WTC11 (cell line): ENCODE measurements at regions not wholly inside any gene's neighbourhood (a gene's known extent, or its start where the extent isn't known, plus 50 kb on each side); places are given as distances from the start of the nearest gene placed in this dataset.

Source experiments
- ATAC-seq: fragments of 200-7000 bp; cut with Tn5 transposase; 2 replicates; pipeline ENCODE4 v1.10.0; 2021; ENCODE audit warnings: mild to moderate bottlenecking, moderate library complexity
- CTCF ChIA-PET: fragments of 300-600 bp; sonication (Branson Sonifier 250); formaldehyde crosslinking; loops from one replicate; lab custom pipeline; 2021; ENCODE audit warnings: antibody characterized with exemption; lab: Charles Lee
- POLR2A ChIA-PET: fragments of 350-600 bp; sonication (Branson Sonifier 250); formaldehyde crosslinking; loops from one replicate; lab custom pipeline; 2021; ENCODE audit warnings: antibody characterized with exemption; lab: Charles Lee
- DNase-seq: peaks from one replicate; pipeline ENCODE4 v3.0.0; 2021; ENCODE audit warnings: low spot score
- H3K27ac Mint-ChIP-seq: 2 replicates; pipeline ENCODE4 v1.8.0; 2021; ENCODE audit warnings: mixed read lengths
- H3K27me3 Mint-ChIP-seq: 2 replicates; pipeline ENCODE4 v1.8.0; 2021; ENCODE audit warnings: low read depth, mild to moderate bottlenecking, moderate library complexity, mixed read lengths
- H3K36me3 Mint-ChIP-seq: 2 replicates; pipeline ENCODE4 v1.8.0; 2021; ENCODE audit warnings: mixed read lengths
- H3K4me1 Mint-ChIP-seq: 2 replicates; pipeline ENCODE4 v1.8.0; 2022; ENCODE audit warnings: mixed read lengths
- H3K4me3 Mint-ChIP-seq: 2 replicates; pipeline ENCODE4 v1.8.0; 2021; ENCODE audit warnings: mild to moderate bottlenecking, moderate library complexity, mixed read lengths
- H3K9me3 Mint-ChIP-seq: 2 replicates; pipeline ENCODE4 v1.8.0; 2021; ENCODE audit warnings: mixed read lengths
- EMX1 ChIP-seq: fragments of 250-450 bp; sonication (Bioruptor Pico); IDR thresholded peaks from 2 replicates; pipeline ENCODE4 v1.8.0; 2021; ENCODE audit warnings: mild to moderate bottlenecking
- FOXJ3 ChIP-seq: sonication (generic); formaldehyde crosslinking; IDR thresholded peaks from 2 replicates; pipeline ENCODE4 v1.9.0; 2021; ENCODE audit warnings: missing genetic modification reagents, mild to moderate bottlenecking, borderline replicate concordance
- GABPB1 ChIP-seq: sonication (generic); formaldehyde crosslinking; IDR thresholded peaks from 2 replicates; pipeline ENCODE4 v1.8.1; 2023; ENCODE audit warnings: mild to moderate bottlenecking, missing genetic modification reagents
- GRHL2 ChIP-seq: fragments of 250-450 bp; sonication (Bioruptor Pico); IDR thresholded peaks from 2 replicates; pipeline ENCODE4 v1.8.0; 2022; ENCODE audit warnings: mild to moderate bottlenecking, moderate library complexity; ENCODE audit not compliant: insufficient replicate concordance, severe bottlenecking
- MYBL2 ChIP-seq: sonication (generic); formaldehyde crosslinking; IDR thresholded peaks from 2 replicates; pipeline ENCODE4 v1.8.1; 2023; ENCODE audit warnings: mild to moderate bottlenecking, moderate library complexity, missing genetic modification reagents
- SMAD4 ChIP-seq: sonication (generic); formaldehyde crosslinking; IDR thresholded peaks from 2 replicates; pipeline ENCODE4 v1.8.0; 2022; ENCODE audit warnings: mild to moderate bottlenecking, missing genetic modification reagents
- SOX15 ChIP-seq: fragments of 250-450 bp; sonication (Bioruptor Pico); IDR thresholded peaks from 2 replicates; pipeline ENCODE4 v1.9.0; 2021; ENCODE audit warnings: mild to moderate bottlenecking
- SP1 ChIP-seq: sonication (generic); formaldehyde crosslinking; conservative IDR thresholded peaks from 2 replicates; pipeline ENCODE4 v1.8.1; 2022; ENCODE audit warnings: missing genetic modification reagents
- TCF7 ChIP-seq: sonication (generic); formaldehyde crosslinking; IDR thresholded peaks from 2 replicates; pipeline ENCODE4 v1.8.0; 2022; ENCODE audit warnings: mild to moderate bottlenecking, low read depth, missing genetic modification reagents, moderate library complexity
- ZBTB21 ChIP-seq: sonication (generic); formaldehyde crosslinking; IDR thresholded peaks from 2 replicates; pipeline ENCODE4 v1.8.1; 2023; ENCODE audit warnings: mild to moderate bottlenecking, missing genetic modification reagents, borderline replicate concordance
- ZNF396 ChIP-seq: fragments of 250-450 bp; sonication (Bioruptor Pico); IDR thresholded peaks from 2 replicates; pipeline ENCODE4 v1.8.0; 2021; ENCODE audit warnings: mild to moderate bottlenecking, moderate library complexity, borderline replicate concordance
- TF ChIP-seq, protein P1 (sequence below): sonication (generic); formaldehyde crosslinking; IDR thresholded peaks from 2 replicates; pipeline ENCODE4 v1.8.1; 2022; ENCODE audit warnings: mild to moderate bottlenecking, missing genetic modification reagents, moderate library complexity, borderline replicate concordance
- TF ChIP-seq, protein P2 (sequence below): sonication (generic); formaldehyde crosslinking; conservative IDR thresholded peaks from 2 replicates; pipeline ENCODE4 v1.8.1; 2022; ENCODE audit warnings: mild to moderate bottlenecking, missing genetic modification reagents
- TF ChIP-seq, protein P3 (sequence below): sonication (generic); formaldehyde crosslinking; IDR thresholded peaks from 2 replicates; pipeline ENCODE4 v1.8.1; 2023; ENCODE audit warnings: mild to moderate bottlenecking, missing genetic modification reagents
- TF ChIP-seq, protein P4 (sequence below): sonication (generic); formaldehyde crosslinking; conservative IDR thresholded peaks from 2 replicates; pipeline ENCODE4 v1.8.1; 2023; ENCODE audit warnings: mild to moderate bottlenecking, low read depth, missing genetic modification reagents, moderate library complexity
- TF ChIP-seq, protein P5 (sequence below): fragments of 250-450 bp; sonication (Bioruptor Pico); IDR thresholded peaks from 2 replicates; pipeline ENCODE4 v1.8.0; 2021; ENCODE audit warnings: mild to moderate bottlenecking
- TF ChIP-seq, protein P6 (sequence below): fragments of 250-450 bp; sonication (Bioruptor Pico); IDR thresholded peaks from 2 replicates; pipeline ENCODE4 v1.9.0; 2021; ENCODE audit warnings: mild to moderate bottlenecking, borderline replicate concordance
- TF ChIP-seq, protein P7 (sequence below): sonication (generic); formaldehyde crosslinking; IDR thresholded peaks from 2 replicates; pipeline ENCODE4 v1.8.1; 2023; ENCODE audit warnings: mild to moderate bottlenecking, moderate library complexity, missing genetic modification reagents

DNA sequence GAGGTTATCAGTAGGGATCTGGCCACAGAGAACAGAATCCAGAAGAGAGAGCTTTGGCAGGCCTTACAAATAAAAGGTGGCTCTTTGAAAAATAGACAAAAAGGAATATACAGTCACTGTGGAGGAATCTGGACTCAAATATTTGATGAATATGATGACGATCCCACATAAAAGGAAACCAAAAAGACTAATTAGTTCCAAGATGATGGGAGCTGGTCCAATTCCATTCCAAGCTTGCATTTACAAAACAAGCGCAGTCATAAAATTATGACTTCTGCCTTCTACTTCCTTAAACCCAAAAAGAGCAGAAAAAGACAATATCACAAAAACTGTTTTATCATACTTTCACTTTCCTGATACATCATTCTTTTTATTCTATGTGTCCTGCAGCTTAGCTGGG, 285.8 kb downstream of the DIPK2A start:
- no peak overlapping the region for H3K27ac Mint-ChIP-seq
- CTCF ChIA-PET: interaction anchor here (0.5 kb wide), 1 partner anchor 10 kb away, joined by 3 read pairs; no protein-coding TSS in a partner anchor
- no peak overlapping the region for H3K4me3 Mint-ChIP-seq
- peaks cover 3% of the 10 kb centered on the region for H3K4me1 Mint-ChIP-seq
- ATAC-seq: no peak
- no peaks in the 10 kb centered on the region for H3K9me3 Mint-ChIP-seq
- DNase-seq: no peak
- POLR2A ChIA-PET: no interaction called here
- no peaks in the 10 kb centered on the region for H3K36me3 Mint-ChIP-seq
- H3K27me3 Mint-ChIP-seq: no peaks in the 10 kb centered on the region
- TF ChIP-seq, protein P1, sequence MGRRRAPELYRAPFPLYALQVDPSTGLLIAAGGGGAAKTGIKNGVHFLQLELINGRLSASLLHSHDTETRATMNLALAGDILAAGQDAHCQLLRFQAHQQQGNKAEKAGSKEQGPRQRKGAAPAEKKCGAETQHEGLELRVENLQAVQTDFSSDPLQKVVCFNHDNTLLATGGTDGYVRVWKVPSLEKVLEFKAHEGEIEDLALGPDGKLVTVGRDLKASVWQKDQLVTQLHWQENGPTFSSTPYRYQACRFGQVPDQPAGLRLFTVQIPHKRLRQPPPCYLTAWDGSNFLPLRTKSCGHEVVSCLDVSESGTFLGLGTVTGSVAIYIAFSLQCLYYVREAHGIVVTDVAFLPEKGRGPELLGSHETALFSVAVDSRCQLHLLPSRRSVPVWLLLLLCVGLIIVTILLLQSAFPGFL (CRISPR knock-in tag): no peak
- no peak for TF ChIP-seq ZBTB21 (CRISPR knock-in tag)
- TF ChIP-seq SP1 (CRISPR knock-in tag): no peak
- TF ChIP-seq, protein P2, sequence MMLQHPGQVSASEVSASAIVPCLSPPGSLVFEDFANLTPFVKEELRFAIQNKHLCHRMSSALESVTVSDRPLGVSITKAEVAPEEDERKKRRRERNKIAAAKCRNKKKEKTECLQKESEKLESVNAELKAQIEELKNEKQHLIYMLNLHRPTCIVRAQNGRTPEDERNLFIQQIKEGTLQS (CRISPR knock-in tag): no peak

DNA sequence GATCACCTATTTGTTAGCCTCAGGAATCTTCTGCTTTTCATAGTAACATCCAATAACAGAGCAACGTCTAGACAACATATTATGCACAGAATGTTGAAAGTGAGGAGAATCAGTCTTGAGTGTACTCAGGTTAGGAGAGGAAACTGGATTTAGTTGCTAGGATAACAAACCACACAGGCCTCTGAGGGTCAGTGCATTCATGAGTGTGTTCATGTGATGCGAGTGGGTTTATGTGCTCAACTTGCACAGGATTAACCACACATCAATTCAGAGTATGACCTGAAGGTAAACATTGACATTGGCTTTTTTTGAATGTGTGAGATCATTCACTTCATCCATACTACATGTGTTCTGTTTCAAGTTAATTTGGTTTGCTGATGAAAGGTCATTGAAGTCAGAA, 287.6 kb downstream of the DIPK2A start:
- Mint-ChIP-seq H3K9me3 (no peaks in the 10 kb centered on the region), H3K4me1 (peaks cover 3% of the 10 kb centered on the region), H3K27ac (no peak overlapping the region), H3K4me3 (no peak overlapping the region), H3K27me3 (no peaks in the 10 kb centered on the region), H3K36me3 (no peaks in the 10 kb centered on the region)
- ChIA-PET CTCF (no interaction called here), POLR2A (no interaction called here)
- DNase-seq (no peak), ATAC-seq (no peak)
- TF ChIP-seq, protein P3, sequence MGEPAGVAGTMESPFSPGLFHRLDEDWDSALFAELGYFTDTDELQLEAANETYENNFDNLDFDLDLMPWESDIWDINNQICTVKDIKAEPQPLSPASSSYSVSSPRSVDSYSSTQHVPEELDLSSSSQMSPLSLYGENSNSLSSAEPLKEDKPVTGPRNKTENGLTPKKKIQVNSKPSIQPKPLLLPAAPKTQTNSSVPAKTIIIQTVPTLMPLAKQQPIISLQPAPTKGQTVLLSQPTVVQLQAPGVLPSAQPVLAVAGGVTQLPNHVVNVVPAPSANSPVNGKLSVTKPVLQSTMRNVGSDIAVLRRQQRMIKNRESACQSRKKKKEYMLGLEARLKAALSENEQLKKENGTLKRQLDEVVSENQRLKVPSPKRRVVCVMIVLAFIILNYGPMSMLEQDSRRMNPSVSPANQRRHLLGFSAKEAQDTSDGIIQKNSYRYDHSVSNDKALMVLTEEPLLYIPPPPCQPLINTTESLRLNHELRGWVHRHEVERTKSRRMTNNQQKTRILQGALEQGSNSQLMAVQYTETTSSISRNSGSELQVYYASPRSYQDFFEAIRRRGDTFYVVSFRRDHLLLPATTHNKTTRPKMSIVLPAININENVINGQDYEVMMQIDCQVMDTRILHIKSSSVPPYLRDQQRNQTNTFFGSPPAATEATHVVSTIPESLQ (CRISPR knock-in tag): no peak
- TF ChIP-seq, protein P4, sequence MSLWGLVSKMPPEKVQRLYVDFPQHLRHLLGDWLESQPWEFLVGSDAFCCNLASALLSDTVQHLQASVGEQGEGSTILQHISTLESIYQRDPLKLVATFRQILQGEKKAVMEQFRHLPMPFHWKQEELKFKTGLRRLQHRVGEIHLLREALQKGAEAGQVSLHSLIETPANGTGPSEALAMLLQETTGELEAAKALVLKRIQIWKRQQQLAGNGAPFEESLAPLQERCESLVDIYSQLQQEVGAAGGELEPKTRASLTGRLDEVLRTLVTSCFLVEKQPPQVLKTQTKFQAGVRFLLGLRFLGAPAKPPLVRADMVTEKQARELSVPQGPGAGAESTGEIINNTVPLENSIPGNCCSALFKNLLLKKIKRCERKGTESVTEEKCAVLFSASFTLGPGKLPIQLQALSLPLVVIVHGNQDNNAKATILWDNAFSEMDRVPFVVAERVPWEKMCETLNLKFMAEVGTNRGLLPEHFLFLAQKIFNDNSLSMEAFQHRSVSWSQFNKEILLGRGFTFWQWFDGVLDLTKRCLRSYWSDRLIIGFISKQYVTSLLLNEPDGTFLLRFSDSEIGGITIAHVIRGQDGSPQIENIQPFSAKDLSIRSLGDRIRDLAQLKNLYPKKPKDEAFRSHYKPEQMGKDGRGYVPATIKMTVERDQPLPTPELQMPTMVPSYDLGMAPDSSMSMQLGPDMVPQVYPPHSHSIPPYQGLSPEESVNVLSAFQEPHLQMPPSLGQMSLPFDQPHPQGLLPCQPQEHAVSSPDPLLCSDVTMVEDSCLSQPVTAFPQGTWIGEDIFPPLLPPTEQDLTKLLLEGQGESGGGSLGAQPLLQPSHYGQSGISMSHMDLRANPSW (CRISPR knock-in tag): no peak
- TF ChIP-seq, protein P5, sequence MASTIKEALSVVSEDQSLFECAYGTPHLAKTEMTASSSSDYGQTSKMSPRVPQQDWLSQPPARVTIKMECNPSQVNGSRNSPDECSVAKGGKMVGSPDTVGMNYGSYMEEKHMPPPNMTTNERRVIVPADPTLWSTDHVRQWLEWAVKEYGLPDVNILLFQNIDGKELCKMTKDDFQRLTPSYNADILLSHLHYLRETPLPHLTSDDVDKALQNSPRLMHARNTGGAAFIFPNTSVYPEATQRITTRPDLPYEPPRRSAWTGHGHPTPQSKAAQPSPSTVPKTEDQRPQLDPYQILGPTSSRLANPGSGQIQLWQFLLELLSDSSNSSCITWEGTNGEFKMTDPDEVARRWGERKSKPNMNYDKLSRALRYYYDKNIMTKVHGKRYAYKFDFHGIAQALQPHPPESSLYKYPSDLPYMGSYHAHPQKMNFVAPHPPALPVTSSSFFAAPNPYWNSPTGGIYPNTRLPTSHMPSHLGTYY (CRISPR knock-in tag): no peak
- TF ChIP-seq, protein P6, sequence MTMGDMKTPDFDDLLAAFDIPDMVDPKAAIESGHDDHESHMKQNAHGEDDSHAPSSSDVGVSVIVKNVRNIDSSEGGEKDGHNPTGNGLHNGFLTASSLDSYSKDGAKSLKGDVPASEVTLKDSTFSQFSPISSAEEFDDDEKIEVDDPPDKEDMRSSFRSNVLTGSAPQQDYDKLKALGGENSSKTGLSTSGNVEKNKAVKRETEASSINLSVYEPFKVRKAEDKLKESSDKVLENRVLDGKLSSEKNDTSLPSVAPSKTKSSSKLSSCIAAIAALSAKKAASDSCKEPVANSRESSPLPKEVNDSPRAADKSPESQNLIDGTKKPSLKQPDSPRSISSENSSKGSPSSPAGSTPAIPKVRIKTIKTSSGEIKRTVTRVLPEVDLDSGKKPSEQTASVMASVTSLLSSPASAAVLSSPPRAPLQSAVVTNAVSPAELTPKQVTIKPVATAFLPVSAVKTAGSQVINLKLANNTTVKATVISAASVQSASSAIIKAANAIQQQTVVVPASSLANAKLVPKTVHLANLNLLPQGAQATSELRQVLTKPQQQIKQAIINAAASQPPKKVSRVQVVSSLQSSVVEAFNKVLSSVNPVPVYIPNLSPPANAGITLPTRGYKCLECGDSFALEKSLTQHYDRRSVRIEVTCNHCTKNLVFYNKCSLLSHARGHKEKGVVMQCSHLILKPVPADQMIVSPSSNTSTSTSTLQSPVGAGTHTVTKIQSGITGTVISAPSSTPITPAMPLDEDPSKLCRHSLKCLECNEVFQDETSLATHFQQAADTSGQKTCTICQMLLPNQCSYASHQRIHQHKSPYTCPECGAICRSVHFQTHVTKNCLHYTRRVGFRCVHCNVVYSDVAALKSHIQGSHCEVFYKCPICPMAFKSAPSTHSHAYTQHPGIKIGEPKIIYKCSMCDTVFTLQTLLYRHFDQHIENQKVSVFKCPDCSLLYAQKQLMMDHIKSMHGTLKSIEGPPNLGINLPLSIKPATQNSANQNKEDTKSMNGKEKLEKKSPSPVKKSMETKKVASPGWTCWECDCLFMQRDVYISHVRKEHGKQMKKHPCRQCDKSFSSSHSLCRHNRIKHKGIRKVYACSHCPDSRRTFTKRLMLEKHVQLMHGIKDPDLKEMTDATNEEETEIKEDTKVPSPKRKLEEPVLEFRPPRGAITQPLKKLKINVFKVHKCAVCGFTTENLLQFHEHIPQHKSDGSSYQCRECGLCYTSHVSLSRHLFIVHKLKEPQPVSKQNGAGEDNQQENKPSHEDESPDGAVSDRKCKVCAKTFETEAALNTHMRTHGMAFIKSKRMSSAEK (CRISPR knock-in tag): no peak
- TF ChIP-seq ZNF396 (CRISPR knock-in tag): no peak
- TF ChIP-seq GRHL2 (CRISPR knock-in tag): no peak
- no peak for TF ChIP-seq FOXJ3 (CRISPR knock-in tag)
- no peak for TF ChIP-seq EMX1 (CRISPR knock-in tag)
- TF ChIP-seq SMAD4 (CRISPR knock-in tag): no peak
- TF ChIP-seq, protein P7, sequence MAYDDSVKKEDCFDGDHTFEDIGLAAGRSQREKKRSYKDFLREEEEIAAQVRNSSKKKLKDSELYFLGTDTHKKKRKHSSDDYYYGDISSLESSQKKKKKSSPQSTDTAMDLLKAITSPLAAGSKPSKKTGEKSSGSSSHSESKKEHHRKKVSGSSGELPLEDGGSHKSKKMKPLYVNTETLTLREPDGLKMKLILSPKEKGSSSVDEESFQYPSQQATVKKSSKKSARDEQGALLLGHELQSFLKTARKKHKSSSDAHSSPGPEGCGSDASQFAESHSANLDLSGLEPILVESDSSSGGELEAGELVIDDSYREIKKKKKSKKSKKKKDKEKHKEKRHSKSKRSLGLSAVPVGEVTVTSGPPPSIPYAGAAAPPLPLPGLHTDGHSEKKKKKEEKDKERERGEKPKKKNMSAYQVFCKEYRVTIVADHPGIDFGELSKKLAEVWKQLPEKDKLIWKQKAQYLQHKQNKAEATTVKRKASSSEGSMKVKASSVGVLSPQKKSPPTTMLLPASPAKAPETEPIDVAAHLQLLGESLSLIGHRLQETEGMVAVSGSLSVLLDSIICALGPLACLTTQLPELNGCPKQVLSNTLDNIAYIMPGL (CRISPR knock-in tag): no peak
- TF ChIP-seq, protein P1 (CRISPR knock-in tag): no peak
- no peak for TF ChIP-seq GABPB1 (CRISPR knock-in tag)
- no peak for TF ChIP-seq SOX15 (CRISPR knock-in tag)
- TF ChIP-seq TCF7 (CRISPR knock-in tag): no peak
- TF ChIP-seq MYBL2 (CRISPR knock-in tag): no peak
